HCT116 (cell line): ENCODE measurements at regions not wholly inside any gene's neighbourhood (a gene's known extent, or its start where the extent isn't known, plus 50 kb on each side); places are given as distances from the start of the nearest gene placed in this dataset.

Experiments
- ATAC-seq: fragments of 200-7000 bp; cut with Tn5 transposase; 2 replicates; pipeline ENCODE4 v1.9.1; 2020; ENCODE audit warnings: mild to moderate bottlenecking, moderate library complexity
- BruUV-seq: library from RNA; stranded (reverse); fragments of 400-500 nt; replicated peaks from 2 replicates; lab custom pipeline; 2021; lab: Mats Ljungman, UMichigan
- CTCF ChIA-PET: fragments of 300-600 bp; sonication (Branson Sonifier 250); formaldehyde crosslinking; loops from one replicate; lab custom pipeline; 2021; ENCODE audit warnings: antibody characterized with exemption; lab: Charles Lee
- POLR2A ChIA-PET: fragments of 300-600, 350-600 bp; sonication (Branson Sonifier 250); formaldehyde crosslinking; loops from one replicate; lab custom pipeline; 2021; ENCODE audit warnings: antibody characterized with exemption; lab: Charles Lee
- RAD21 ChIA-PET, 2 experiments: fragments of 300-600 bp; sonication (Branson Sonifier 250); formaldehyde crosslinking; loops; one replicate each; lab custom pipeline; 2023; ENCODE audit warnings: low total read pairs in 2 of 2; ENCODE audit not compliant: uncharacterized antibody in 2 of 2, unreplicated experiment in 2 of 2, low non-redundant PET in 1 of 2; lab: Charles Lee
- DNase-seq: peaks from one replicate; pipeline ENCODE4 v3.0.0-alpha.2; 2010; ENCODE audit warnings: low read depth, low spot score
- H2AFZ ChIP-seq: fragments of 200-600 bp; shearing (Covaris generic), sonication (generic); 2 replicates; pipeline ENCODE4 v1.6.1; 2017; ENCODE audit warnings: low read depth, mixed run types, mixed read lengths, antibody characterized with exemption, low read length; ENCODE audit not compliant: poor library complexity, severe bottlenecking
- H3K27ac ChIP-seq: 2 replicates; pipeline ENCODE4 v1.5.1; 2012; ENCODE audit warnings: low read depth, low read length
- H3K27me3 ChIP-seq: fragments of 200-600 bp; sonication (generic); 2 replicates; pipeline ENCODE4 v1.6.1; 2016; ENCODE audit warnings: mixed run types, low read length, mixed read lengths; ENCODE audit not compliant: insufficient read depth
- H3K36me3 ChIP-seq, 2 experiments: fragments of 200-500 bp in 1 of 2; fragments of 200-600 bp in 1 of 2; sonication (Bioruptor generic) in 1 of 2; sonication (generic) in 1 of 2; 2 replicates each; pipeline versions ENCODE4 v1.5.1 to v1.6.1; 2014 to 2016; ENCODE audit warnings: low read length in 2 of 2, inconsistent platforms in 1 of 2, mixed read lengths in 1 of 2, mixed run types in 1 of 2; ENCODE audit not compliant: insufficient read depth in 2 of 2, control insufficient read depth in 1 of 2
- H3K4me1 ChIP-seq, 2 experiments: fragments of 200-600 bp in 1 of 2; sonication (generic) in 1 of 2; 2 replicates each; pipeline versions ENCODE4 v1.5.1 to v1.6.1; 2012 to 2017; ENCODE audit warnings: low read length in 2 of 2, inconsistent platforms in 1 of 2, mild to moderate bottlenecking in 1 of 2, mixed read lengths in 1 of 2, mixed run types in 1 of 2, moderate library complexity in 1 of 2; ENCODE audit not compliant: insufficient read depth in 2 of 2, control insufficient read depth in 1 of 2
- H3K4me2 ChIP-seq: fragments of 200-600 bp; sonication (generic); 2 replicates; pipeline ENCODE4 v1.6.1; 2017; ENCODE audit warnings: mixed run types, low read length, mixed read lengths
- H3K4me3 ChIP-seq, 2 experiments: fragments of 200-600 bp in 1 of 2; sonication (generic) in 1 of 2; replicated peaks in 1 of 2; 2 replicates each; pipeline ENCODE4 v1.5.1; 2011 to 2016; ENCODE audit warnings: low read length in 2 of 2, control low read depth in 1 of 2, low read depth in 1 of 2, mild to moderate bottlenecking in 1 of 2, mixed read lengths in 1 of 2, mixed run types in 1 of 2
- H3K79me2 ChIP-seq: fragments of 200-600 bp; sonication (generic); 2 replicates; pipeline ENCODE4 v1.6.1; 2017; ENCODE audit warnings: mild to moderate bottlenecking, mixed run types, low read length, moderate library complexity, mixed read lengths; ENCODE audit not compliant: insufficient read depth
- H3K9ac ChIP-seq: fragments of 200-600 bp; sonication (generic); 2 replicates; pipeline ENCODE4 v1.6.1; 2016; ENCODE audit warnings: low read length, mixed read lengths
- H3K9me2 ChIP-seq: fragments of 200-600 bp; sonication (generic), shearing (Covaris generic); 2 replicates; pipeline ENCODE4 v1.6.1; 2017; ENCODE audit warnings: mixed run types, mild to moderate bottlenecking, moderate library complexity; ENCODE audit not compliant: insufficient read depth
- H3K9me3 ChIP-seq, 2 experiments: fragments of 200-500 bp in 1 of 2; fragments of 200-600 bp in 1 of 2; sonication (Bioruptor generic) in 1 of 2; sonication (generic) in 1 of 2; 2 replicates each; pipeline ENCODE4 v1.6.1; 2014 to 2017; ENCODE audit warnings: low read length in 2 of 2, mixed read lengths in 2 of 2, inconsistent platforms in 1 of 2, low read depth in 1 of 2, mild to moderate bottlenecking in 1 of 2, mixed run types in 1 of 2, moderate library complexity in 1 of 2; ENCODE audit not compliant: control insufficient read depth in 1 of 2, insufficient read depth in 1 of 2
- H4K20me1 ChIP-seq: fragments of 200-600 bp; sonication (generic), shearing (Covaris generic); 2 replicates; pipeline ENCODE4 v1.6.1; 2017; ENCODE audit warnings: mixed run types, mild to moderate bottlenecking, moderate library complexity; ENCODE audit not compliant: insufficient read depth
- CBX3 ChIP-seq: IDR thresholded peaks from 2 replicates; pipeline ENCODE4 v1.6.1; 2012; ENCODE audit warnings: low read depth
- CTCF ChIP-seq, 3 experiments: fragments of 200-600 bp in 1 of 3; sonication (generic) in 1 of 3; IDR thresholded peaks in 2 of 3; conservative IDR thresholded peaks in 1 of 3; 2 replicates each; pipeline ENCODE4 v1.5.1; 2012 to 2017; ENCODE audit warnings: low read depth in 2 of 3, low read length in 2 of 3, antibody characterized with exemption in 1 of 3, borderline replicate concordance in 1 of 3, control low read depth in 1 of 3, mild to moderate bottlenecking in 1 of 3, mixed read lengths in 1 of 3, mixed run types in 1 of 3, moderate library complexity in 1 of 3; ENCODE audit not compliant: insufficient read depth in 1 of 3
- EGR1 ChIP-seq: IDR thresholded peaks from 2 replicates; pipeline ENCODE4 v1.6.1; 2012; ENCODE audit warnings: low read depth
- ELF1 ChIP-seq: IDR thresholded peaks from 2 replicates; pipeline ENCODE4 v1.6.1; 2012; ENCODE audit warnings: low read depth, borderline replicate concordance
- FOSL1 ChIP-seq: IDR thresholded peaks from 2 replicates; pipeline ENCODE4 v1.6.1; 2012; ENCODE audit warnings: low read depth
- JUND ChIP-seq: IDR thresholded peaks from 2 replicates; pipeline ENCODE4 v1.6.1; 2012
- POLR2A ChIP-seq: IDR thresholded peaks from 2 replicates; pipeline ENCODE4 v1.7.0; 2011; ENCODE audit warnings: borderline replicate concordance; ENCODE audit not compliant: insufficient read depth, insufficient read length; ENCODE audit errors: extremely low read depth
- POLR2AphosphoS5 ChIP-seq: IDR thresholded peaks from 2 replicates; pipeline ENCODE4 v1.6.1; 2011; ENCODE audit warnings: mild to moderate bottlenecking, low read depth, low read length, moderate library complexity
- RAD21 ChIP-seq: IDR thresholded peaks from 2 replicates; pipeline ENCODE4 v1.6.1; 2012; ENCODE audit warnings: low read depth, mild to moderate bottlenecking
- SIN3A ChIP-seq: IDR thresholded peaks from 2 replicates; pipeline ENCODE4 v1.6.1; 2012; ENCODE audit warnings: low read depth
- SP1 ChIP-seq: IDR thresholded peaks from 2 replicates; pipeline ENCODE4 v1.6.1; 2012; ENCODE audit warnings: low read depth
- ZBTB33 ChIP-seq: IDR thresholded peaks from 2 replicates; pipeline ENCODE4 v1.6.1; 2011; ENCODE audit warnings: mild to moderate bottlenecking, low read length, moderate library complexity; ENCODE audit not compliant: insufficient replicate concordance; ENCODE audit errors: extremely low read depth
- ZNF274 ChIP-seq: fragments of 200-500 bp; sonication (Bioruptor generic); IDR thresholded peaks from 2 replicates; pipeline ENCODE4 v1.6.1; 2014; ENCODE audit warnings: mild to moderate bottlenecking, low read depth, low read length, inconsistent platforms
- intact Hi-C: fragments of 100-400 bp; cut with micrococcal nuclease; formaldehyde crosslinking; loops from 2 replicates; pipeline ENCODE4 v1.10.0; 2022

- CTCF ChIA-PET, result no interaction called here
- Histone ChIP-seq H2AFZ (no peak overlapping the region), H3K4me3 (no peak overlapping the region), H3K4me1 (no peaks in the 10 kb centered on the region), H3K79me2 (no peaks in the 10 kb centered on the region), H3K9me2 (no peaks in the 10 kb centered on the region), H3K27ac (no peak overlapping the region)
- TF ChIP-seq JUND, result no peak
- TF ChIP-seq SP1, result no peak
- TF ChIP-seq, all 23 proteins: peak for 0
- ChIA-PET RAD21 (no interaction called here), POLR2A (no interaction called here)
- intact Hi-C loops, result no loop called here
- Histone ChIP-seq H3K4me2 (no peak overlapping the region), H4K20me1 (no peaks in the 10 kb centered on the region), H3K9ac (no peak overlapping the region), H3K36me3 (no peaks in the 10 kb centered on the region), H3K9me3 (no peaks in the 10 kb centered on the region; a peak in 1 of 4 replicates), H3K27me3 (no peaks in the 10 kb centered on the region)
- no TSS peak for BruUV-seq
- ATAC-seq (no peak), DNase-seq (no peak)
Observed at GRCh38 chr18:56158676-56159075, 479.7 kb downstream of the TXNL1 start.

DNA sequence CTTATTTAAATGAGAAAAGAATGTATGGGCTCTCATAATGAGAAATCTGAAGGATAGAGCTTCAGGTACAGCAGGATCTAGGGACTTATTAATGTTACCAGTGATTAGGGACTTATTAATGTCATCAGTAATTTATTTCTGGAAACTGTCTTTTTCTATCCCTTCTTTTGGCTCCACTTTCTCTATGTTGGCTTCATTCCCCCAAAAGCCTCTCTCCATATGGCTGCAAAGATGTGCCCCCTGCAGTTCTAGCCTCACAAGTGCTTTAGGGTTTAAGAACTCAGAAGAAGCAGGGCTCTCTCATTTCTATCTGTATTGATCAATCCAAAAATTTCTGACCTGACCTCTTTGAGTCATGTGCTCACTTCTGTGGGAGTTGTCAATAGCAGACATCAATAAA lies 480.9 kb downstream of the TXNL1 start:
- intact Hi-C loops, result no loop called here

More for the DNA sequence above, 480.9 kb downstream of the TXNL1 start:
- RAD21 ChIA-PET, result no interaction called here
- BruUV-seq, result no TSS peak
- Histone ChIP-seq H3K9me2 (no peaks in the 10 kb centered on the region), H3K9me3 (peaks cover 5 to 8% of the 10 kb centered on the region in 2 experiments; a peak in 2 of 4 replicates), H4K20me1 (no peaks in the 10 kb centered on the region), H3K4me2 (no peak overlapping the region), H3K9ac (no peak overlapping the region)
- DNase-seq (no peak), ATAC-seq (no peak)
- no peak for TF ChIP-seq FOSL1
- TF ChIP-seq JUND, result no peak
- no peak for TF ChIP-seq ELF1
- no peak for TF ChIP-seq ZNF274
- TF ChIP-seq POLR2AphosphoS5, result no peak
- TF ChIP-seq ZBTB33, result no peak
- no peak for TF ChIP-seq SP1
- TF ChIP-seq EGR1, result no peak
- no peak for TF ChIP-seq RAD21
- TF ChIP-seq CTCF (IDR thresholded peaks at IDR 0.05 in 2 of 3, conservative IDR thresholded peaks at IDR 0.05 in 1 of 3; ENCODE audit: borderline replicate concordance in 1 of 3, insufficient read depth in 1 of 3, low read depth in 2 of 3, low read length in 2 of 3), result no peak
- no peak for TF ChIP-seq POLR2A
- TF ChIP-seq SIN3A, result no peak
- no peak for TF ChIP-seq CBX3
- TF ChIP-seq, all 23 proteins: peak for 0
- Histone ChIP-seq H3K27ac (no peak overlapping the region), H3K27me3 (no peaks in the 10 kb centered on the region), H3K4me3 (no peak overlapping the region), H2AFZ (no peak overlapping the region), H3K36me3 (no peaks in the 10 kb centered on the region), H3K79me2 (no peaks in the 10 kb centered on the region), H3K4me1 (no peaks in the 10 kb centered on the region)
- ChIA-PET POLR2A (no interaction called here), CTCF (no interaction called here)
